ENCODE measurements at regions not wholly inside any gene's neighbourhood (a gene's known extent, or its start where the extent isn't known, plus 50 kb on each side); places are given as distances from the start of the nearest gene placed in this dataset.
A peak's percentile ranks its signal among the peaks of the same experiment; 100 is the strongest.

- no peak for DNase-seq (ENCODE audit: low read depth)
These were observed 86.7 kb upstream of the C1QTNF7 start for GRCh38 chr4:15340902-15341732.

DNA sequence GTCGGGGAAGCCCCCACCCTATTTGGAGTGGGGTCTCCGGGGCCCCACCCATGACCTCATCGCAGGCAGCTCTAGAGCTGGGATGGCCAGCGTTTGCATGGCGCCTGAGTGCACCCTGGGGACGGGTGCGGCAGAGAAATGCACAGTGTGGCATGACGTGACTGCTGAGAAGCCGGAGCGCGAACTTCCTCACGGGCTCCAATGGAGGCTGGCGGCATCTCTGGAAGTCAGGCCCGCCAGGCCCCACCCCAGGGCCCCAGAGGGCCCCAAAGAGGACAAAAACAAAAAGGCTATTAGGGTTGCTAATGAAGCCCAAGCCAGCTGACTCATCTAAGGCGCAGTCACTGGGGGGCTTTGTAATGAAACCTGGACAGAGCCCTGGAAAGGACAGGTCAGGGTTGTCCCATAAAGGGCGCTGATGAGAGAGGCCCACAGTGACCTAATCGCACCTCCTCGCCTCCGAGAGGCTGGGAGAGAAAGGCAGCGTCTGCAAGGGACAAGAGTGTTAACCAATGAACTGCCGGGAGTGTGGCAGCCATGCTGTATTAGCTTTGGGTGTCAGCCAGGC, 86.0 kb upstream of the C1QTNF7 start:
- DNase-seq (ENCODE audit: low read depth) = no peak

- DNase-seq (ENCODE audit: low read depth) = no peak
These were observed 84.8 kb upstream of the C1QTNF7 start for GRCh38 chr4:15343000-15343399.

DNA sequence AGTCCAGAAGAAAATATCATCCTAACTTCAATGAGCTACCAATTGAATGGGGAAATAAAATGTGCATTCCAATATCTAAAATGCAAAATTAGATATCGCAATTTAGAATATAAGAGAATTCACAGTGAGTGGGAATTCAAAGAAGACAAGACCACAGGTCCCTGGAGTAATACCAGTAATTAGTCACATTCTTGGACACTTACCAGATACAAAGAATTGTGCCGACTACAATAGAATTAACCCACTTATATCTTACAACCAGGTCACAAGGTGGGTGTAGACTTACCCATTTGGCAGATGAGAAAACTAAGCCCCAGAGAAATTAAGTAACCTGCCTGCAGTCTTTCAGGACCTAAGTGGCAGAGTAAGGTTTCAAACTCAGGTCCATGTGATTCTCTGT, 84.3 kb upstream of the C1QTNF7 start:
- no peak for DNase-seq (ENCODE audit: low read depth)

DNA sequence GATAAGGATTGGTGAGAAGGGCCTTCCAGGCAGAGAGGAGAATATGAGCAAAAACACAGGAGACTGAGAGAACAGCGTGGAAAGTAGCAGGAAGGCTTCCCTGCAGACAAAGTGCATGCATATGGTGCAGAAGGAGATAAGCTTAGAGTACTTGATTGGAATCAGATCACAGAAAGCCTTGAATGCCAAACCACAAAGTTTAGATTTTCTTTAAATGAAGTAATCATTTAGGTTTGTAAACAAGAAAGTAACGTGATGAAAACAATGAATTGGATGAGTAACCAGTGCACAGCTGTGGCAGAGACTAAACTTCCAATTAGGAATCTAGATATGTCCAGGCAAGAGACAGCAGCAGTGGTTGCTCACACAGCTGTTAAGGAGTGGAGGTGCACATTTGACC, 83.8 kb upstream of the C1QTNF7 start:
- DNase-seq (ENCODE audit: low read depth) = peak; percentile 78

DNA sequence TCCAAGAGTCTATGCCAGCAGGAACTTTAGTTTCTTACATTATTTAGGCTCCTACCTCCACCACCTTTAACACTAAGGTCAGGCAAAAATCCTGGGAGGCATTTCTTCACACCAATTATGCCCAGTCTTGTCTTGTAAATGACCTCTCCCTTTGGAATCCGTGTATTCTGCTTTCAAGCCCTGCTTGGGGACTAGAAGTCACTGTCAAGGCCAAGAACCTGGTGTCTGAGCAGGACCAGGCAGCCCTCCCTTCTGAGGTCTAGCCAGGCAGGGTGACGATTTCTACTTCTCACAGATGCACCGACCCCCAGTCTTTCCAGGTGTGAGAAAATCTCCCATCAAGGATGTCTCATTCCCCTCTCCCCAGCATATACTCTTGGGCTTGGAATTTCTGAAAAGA, 82.7 kb upstream of the C1QTNF7 start:
- DNase-seq (ENCODE audit: low read depth) = no peak

GRCh38 chr4:15348236-15348635, 79.6 kb upstream of the C1QTNF7 start:
- DNase-seq (ENCODE audit: low read depth) = no peak

GRCh38 chr4:15348695-15349094, 79.1 kb upstream of the C1QTNF7 start:
- no peak for DNase-seq (ENCODE audit: low read depth)

DNA sequence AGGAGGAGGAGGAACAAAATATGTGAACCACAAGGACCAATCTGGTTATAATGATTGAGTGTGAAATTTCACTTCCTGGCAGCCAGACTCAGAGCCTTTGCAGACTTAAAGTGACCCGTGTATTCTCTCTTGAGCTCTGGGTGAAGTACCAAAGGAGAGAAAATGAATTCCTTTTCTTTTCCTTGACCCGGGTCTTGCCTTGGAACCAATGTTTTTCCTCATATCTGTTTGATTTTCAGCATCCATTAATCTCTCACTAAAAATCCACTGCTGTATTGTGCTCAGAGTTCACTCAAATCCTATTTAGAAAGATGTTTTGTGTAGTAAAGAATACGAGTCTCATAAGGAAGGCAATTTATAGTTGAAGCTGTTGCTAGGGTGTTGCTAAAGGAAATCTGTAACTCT, 78.3 kb upstream of the C1QTNF7 start:
- peak; percentile 24 for DNase-seq (ENCODE audit: low read depth)

DNA sequence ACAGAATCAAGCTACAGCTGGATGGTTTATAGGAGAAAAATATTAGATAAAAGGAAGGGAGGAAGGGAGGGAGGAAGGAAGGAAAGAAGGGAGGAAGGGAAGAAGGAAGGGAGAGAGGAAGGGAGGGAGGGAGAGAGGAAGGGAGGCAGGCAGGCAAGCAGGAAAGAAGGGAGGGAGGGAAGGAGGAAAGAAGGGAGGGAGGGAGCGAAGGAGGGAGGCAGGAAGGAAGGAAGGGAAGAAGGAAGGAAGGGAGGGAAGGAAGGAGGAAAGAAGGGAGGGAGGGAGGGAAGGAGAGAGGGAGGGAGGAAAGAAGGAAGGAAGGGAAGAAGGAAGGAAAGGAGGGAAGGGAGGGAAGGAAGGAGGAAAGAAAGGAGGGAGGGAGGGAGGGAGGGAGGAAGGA, 77.9 kb upstream of the C1QTNF7 start:
- no peak for DNase-seq (ENCODE audit: low read depth)

DNA sequence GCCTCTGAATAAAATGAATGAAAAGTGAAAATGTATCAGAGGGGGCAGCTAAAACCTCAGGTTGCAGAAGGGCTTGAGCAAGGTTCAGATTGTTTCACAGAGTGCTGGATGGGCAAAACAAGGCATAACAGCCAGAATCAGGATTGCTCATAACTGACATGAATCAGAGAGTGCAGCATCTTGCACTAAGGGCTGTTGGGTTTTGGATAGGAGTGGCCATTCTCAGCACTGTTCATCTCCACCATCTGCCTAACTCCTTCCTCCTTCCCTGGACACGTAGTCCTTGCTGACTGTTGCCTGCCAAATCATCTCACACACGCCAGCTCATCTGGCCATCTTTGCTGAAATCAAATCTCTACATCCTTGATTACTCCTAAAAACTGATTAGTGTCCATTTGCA, 75.3 kb upstream of the C1QTNF7 start:
- no peak for DNase-seq (ENCODE audit: low read depth)

- DNase-seq (ENCODE audit: low read depth) = peak; percentile 31
These were observed 74.6 kb upstream of the C1QTNF7 start for GRCh38 chr4:15353207-15353606.

- DNase-seq (ENCODE audit: low read depth) = peak; percentile 29
These were observed 73.2 kb upstream of the C1QTNF7 start for GRCh38 chr4:15354371-15355297.

DNA sequence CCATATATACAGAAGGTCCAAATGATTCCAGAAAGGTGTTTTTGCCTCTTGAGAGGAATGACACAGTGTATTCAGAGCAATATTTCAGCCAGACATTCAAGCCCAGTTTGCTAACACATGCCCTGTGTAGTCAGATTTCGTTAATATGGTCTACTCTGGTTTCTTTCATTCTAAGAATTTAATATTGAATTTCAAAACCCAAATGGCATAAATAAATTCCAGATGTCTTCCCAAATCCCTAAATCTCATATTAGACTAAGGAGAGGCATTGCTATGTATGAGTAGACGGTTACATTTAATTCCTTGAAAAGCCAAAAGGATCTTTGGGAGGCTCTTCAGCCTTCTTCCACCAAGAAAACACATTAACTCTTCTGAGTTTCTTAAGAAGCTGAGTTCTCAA, 66.3 kb upstream of the C1QTNF7 start:
- DNase-seq (ENCODE audit: low read depth) = peak; percentile 65

- no peak for DNase-seq (ENCODE audit: low read depth)
These were observed 65.3 kb upstream of the C1QTNF7 start for GRCh38 chr4:15362541-15362940.

DNA sequence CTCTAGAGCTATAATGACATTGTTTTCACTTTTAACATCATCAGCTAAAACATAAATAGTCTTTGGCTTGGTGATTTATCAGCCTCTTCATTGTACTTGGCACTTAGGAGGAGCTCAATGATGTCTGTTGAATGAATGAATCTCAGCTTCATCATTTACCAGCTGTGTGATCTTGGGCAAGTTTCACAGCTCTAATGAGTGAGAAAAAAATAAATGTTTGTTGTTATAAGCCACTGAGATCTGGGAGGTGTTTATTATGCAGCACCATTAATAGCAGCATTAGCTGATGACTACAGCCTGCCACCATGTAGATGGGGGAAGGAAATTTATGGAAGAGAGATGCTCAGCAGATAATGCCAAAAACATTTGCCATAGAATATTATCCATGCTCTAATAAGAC, 63.6 kb upstream of the C1QTNF7 start:
- DNase-seq (ENCODE audit: low read depth) = no peak

GRCh38 chr4:15365641-15366040, 62.2 kb upstream of the C1QTNF7 start:
- no peak for DNase-seq (ENCODE audit: low read depth)

DNA sequence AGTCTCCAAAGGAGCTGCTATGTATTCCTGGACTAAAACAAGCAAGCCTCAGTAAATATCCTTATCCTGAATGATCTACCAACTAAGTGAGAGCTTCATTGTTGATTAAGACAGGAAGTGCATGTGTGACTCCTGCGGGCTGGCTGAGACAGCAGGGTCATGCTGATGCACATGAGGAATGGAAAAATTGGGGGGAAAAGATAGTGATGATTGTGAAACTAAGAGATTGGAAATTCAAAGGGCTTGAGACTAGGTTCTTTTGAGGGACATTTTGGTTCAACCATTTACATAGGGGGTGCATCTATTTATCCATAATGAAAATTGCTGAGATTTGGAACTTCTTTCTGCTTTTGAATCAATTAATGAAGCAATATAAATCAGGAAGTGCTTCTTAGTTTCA, 61.1 kb upstream of the C1QTNF7 start:
- no peak for DNase-seq (ENCODE audit: low read depth)

- peak; percentile 60 for DNase-seq (ENCODE audit: low read depth)
These were observed 59.0 kb upstream of the C1QTNF7 start for GRCh38 chr4:15368856-15369255.

DNA sequence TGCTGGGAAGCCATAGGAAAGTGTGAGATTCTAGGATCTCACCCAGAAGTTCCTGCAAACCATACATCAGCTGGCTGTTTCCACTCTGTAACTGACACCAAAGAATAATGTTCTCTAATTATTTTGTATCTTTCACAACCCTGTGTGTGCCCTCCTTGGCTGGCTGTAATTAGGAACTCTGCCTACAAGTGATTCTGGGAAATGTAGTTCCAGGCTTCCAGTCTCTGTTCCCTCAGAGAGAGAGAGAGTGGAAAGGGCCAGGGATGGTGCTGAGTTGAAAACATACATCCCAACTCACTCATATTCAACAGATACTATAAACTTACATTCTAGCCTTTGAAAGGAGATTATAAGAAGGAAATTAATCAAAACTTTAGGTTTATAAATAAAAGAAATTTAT, 57.5 kb upstream of the C1QTNF7 start:
- no peak for DNase-seq (ENCODE audit: low read depth)

DNA sequence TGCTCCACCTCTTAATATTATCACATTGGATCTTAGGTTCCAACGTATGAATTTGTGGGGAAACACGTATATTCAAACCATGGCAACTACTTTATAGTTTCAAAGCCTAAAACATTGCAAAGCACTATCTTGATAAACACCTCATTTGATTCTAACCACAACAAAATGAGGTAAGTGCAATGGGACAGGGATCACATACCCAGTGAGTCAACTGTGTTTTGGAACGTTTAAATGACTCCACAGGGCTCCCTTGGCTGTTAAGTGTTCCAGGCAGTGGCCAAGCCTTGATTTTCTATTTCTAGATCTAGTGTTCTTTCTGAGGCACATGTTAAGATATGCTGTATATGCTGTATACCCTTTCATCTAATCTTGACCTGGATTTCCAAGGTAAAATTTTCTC, 54.5 kb upstream of the C1QTNF7 start:
- DNase-seq (ENCODE audit: low read depth) = no peak

- no peak for DNase-seq (ENCODE audit: low read depth)
These were observed 53.2 kb upstream of the C1QTNF7 start for GRCh38 chr4:15374656-15375055.

DNA sequence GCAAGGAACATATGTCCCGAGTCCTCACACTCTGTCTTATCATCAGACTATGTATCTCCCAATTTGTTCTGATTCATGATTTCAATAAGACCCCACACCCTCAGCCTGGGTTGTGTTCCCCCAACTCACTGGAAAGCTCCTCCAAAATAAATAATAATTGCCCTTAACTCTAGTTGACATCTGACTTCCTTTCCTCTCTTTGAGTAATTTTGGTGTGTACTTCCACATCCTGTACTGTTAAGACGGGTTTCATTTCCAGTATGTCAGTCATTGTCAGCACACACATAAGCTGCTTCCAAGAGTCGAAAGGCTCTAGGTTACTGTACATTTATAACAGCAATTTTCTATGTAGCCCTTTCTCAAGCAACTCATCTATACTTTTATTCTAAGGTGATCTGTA, 52.2 kb upstream of the C1QTNF7 start:
- DNase-seq (ENCODE audit: low read depth) = no peak

All from fibroblast of gingiva (primary cell).